H1 (cell line): ENCODE measurements at regions not wholly inside any gene's neighbourhood (a gene's known extent, or its start where the extent isn't known, plus 50 kb on each side); places are given as distances from the start of the nearest gene placed in this dataset.

ENCODE experiments used
- CTCF ChIA-PET: fragments of 300-600 bp; sonication (Branson Sonifier 250); formaldehyde crosslinking; loops from one replicate; lab custom pipeline; 2021; ENCODE audit not compliant: partially characterized antibody; lab: Charles Lee
- POLR2A ChIA-PET: fragments of 300-600 bp; sonication (Branson Sonifier 250); formaldehyde crosslinking; loops from one replicate; lab custom pipeline; 2021; ENCODE audit warnings: inconsistent platforms; ENCODE audit not compliant: partially characterized antibody; lab: Charles Lee
- DNase-seq, 2 experiments: peaks; one replicate each; pipeline versions ENCODE4 v3.0.0 to v3.0.0-alpha.2; 2010 to 2022; ENCODE audit warnings: low spot score in 2 of 2, low read depth in 1 of 2, mixed read lengths in 1 of 2
- FAIRE-seq: peaks from 2 replicates; lab custom pipeline; 2011; peaks lifted over from hg19 to GRCh38; lab: Jason Lieb, UNC
- H2AFZ ChIP-seq: 2 replicates; pipeline ENCODE4 v1.8.1; 2012; ENCODE audit warnings: low read length, inconsistent platforms
- H2AK5ac ChIP-seq: 2 replicates; pipeline ENCODE4 v1.6.1; 2013; ENCODE audit warnings: low read depth, low read length
- H2BK120ac ChIP-seq: replicated peaks from 2 replicates; pipeline ENCODE3; 2013; ENCODE audit warnings: low read depth, low read length, inconsistent platforms
- H2BK12ac ChIP-seq: 2 replicates; pipeline ENCODE4 v1.6.1; 2013; ENCODE audit warnings: low read depth, low read length
- H2BK15ac ChIP-seq: 2 replicates; pipeline ENCODE4 v1.6.1; 2013; ENCODE audit warnings: low read length
- H2BK20ac ChIP-seq: 2 replicates; pipeline ENCODE4 v1.6.1; 2013; ENCODE audit warnings: low read length
- H2BK5ac ChIP-seq: 2 replicates; pipeline ENCODE4 v1.6.1; 2013; ENCODE audit warnings: low read depth, low read length
- H3K14ac ChIP-seq: 2 replicates; pipeline ENCODE4 v1.6.1; 2013; ENCODE audit warnings: inconsistent platforms; ENCODE audit not compliant: insufficient read length
- H3K18ac ChIP-seq: 2 replicates; pipeline ENCODE4 v1.6.1; 2013; ENCODE audit warnings: low read length; ENCODE audit errors: extremely low read depth
- H3K23ac ChIP-seq: 2 replicates; pipeline ENCODE4 v1.6.1; 2013; ENCODE audit warnings: inconsistent platforms; ENCODE audit not compliant: insufficient read length
- H3K23me2 ChIP-seq: 2 replicates; pipeline ENCODE4 v1.6.1; 2013; ENCODE audit warnings: low read depth, low read length
- H3K27ac ChIP-seq: 2 replicates; pipeline ENCODE4 v1.6.1; 2011; ENCODE audit warnings: low read depth, low read length, inconsistent platforms
- H3K27me3 ChIP-seq, 4 experiments: replicated peaks in 1 of 4; 1 replicate in 1 of 4; 2 replicates in 3 of 4; pipeline versions ENCODE4 v1.6.1 to v1.8.1; 2011 to 2013; ENCODE audit warnings: low read length in 3 of 4, mild to moderate bottlenecking in 3 of 4, inconsistent platforms in 2 of 4, mixed read lengths in 2 of 4, moderate library complexity in 1 of 4; ENCODE audit not compliant: control insufficient read depth in 3 of 4, insufficient read depth in 3 of 4; ENCODE audit errors: extremely low read depth in 1 of 4
- H3K36me3 ChIP-seq, 4 experiments: 2 replicates each; pipeline versions ENCODE4 v1.6.1 to v1.8.1; 2011 to 2013; ENCODE audit warnings: mild to moderate bottlenecking in 4 of 4, low read length in 3 of 4, moderate library complexity in 2 of 4, control low read depth in 1 of 4, inconsistent platforms in 1 of 4; ENCODE audit not compliant: insufficient read depth in 4 of 4, control insufficient read depth in 2 of 4
- H3K4ac ChIP-seq: replicated peaks from 2 replicates; pipeline ENCODE3; 2013; ENCODE audit warnings: low read length, low read depth, mixed read lengths, inconsistent platforms; ENCODE audit not compliant: insufficient read length
- H3K4me1 ChIP-seq, 4 experiments: replicated peaks in 1 of 4; 1 replicate in 1 of 4; 2 replicates in 3 of 4; pipeline versions ENCODE4 v1.6.1 to v1.8.1; 2011 to 2013; ENCODE audit warnings: low read length in 3 of 4, inconsistent platforms in 2 of 4, mixed read lengths in 1 of 4; ENCODE audit not compliant: insufficient read depth in 4 of 4, control insufficient read depth in 3 of 4
- H3K4me2 ChIP-seq, 2 experiments: 2 replicates each; pipeline versions ENCODE4 v1.6.1 to v1.8.1; 2011 to 2013; ENCODE audit warnings: low read depth in 2 of 2, low read length in 2 of 2, control low read depth in 1 of 2, inconsistent platforms in 1 of 2, mild to moderate bottlenecking in 1 of 2; ENCODE audit not compliant: insufficient read depth in 1 of 2
- H3K4me3 ChIP-seq, 4 experiments: fragments of 200-600, 300-600 bp in 1 of 4; sonication (generic), shearing (Covaris generic), sonication (Bioruptor Twin) in 1 of 4; 2 replicates each; pipeline versions ENCODE4 v1.5.1 to v1.8.1; 2011 to 2016; ENCODE audit warnings: low read length in 4 of 4, low read depth in 3 of 4, control low read depth in 2 of 4, inconsistent platforms in 2 of 4, mild to moderate bottlenecking in 2 of 4, mixed read lengths in 1 of 4, moderate library complexity in 1 of 4; ENCODE audit not compliant: insufficient read depth in 2 of 4; ENCODE audit errors: extremely low read depth in 1 of 4
- H3K56ac ChIP-seq: replicated peaks from 2 replicates; pipeline ENCODE3; 2013; ENCODE audit warnings: low read depth, mild to moderate bottlenecking, mixed read lengths, low read length, inconsistent platforms; ENCODE audit not compliant: insufficient read length
- H3K79me1 ChIP-seq: 2 replicates; pipeline ENCODE4 v1.6.1; 2013; ENCODE audit warnings: low read depth, low read length, control low read depth
- H3K79me2 ChIP-seq, 2 experiments: 2 replicates each; pipeline versions ENCODE4 v1.6.1 to v1.8.1; 2012 to 2013; ENCODE audit warnings: low read length in 2 of 2, mild to moderate bottlenecking in 2 of 2, inconsistent platforms in 1 of 2; ENCODE audit not compliant: insufficient read depth in 2 of 2, control insufficient read depth in 1 of 2
- H3K9ac ChIP-seq, 4 experiments: replicated peaks in 1 of 4; 1 replicate in 1 of 4; 2 replicates in 3 of 4; pipeline versions ENCODE4 v1.6.1 to v1.8.1; 2011 to 2013; ENCODE audit warnings: low read depth in 3 of 4, low read length in 3 of 4, control low read depth in 2 of 4, mild to moderate bottlenecking in 2 of 4, moderate library complexity in 2 of 4, inconsistent platforms in 1 of 4; ENCODE audit errors: extremely low read depth in 1 of 4
- H3K9me3 ChIP-seq, 2 experiments: 2 replicates each; pipeline versions ENCODE4 v1.6.1 to v1.8.1; 2012 to 2013; ENCODE audit warnings: mild to moderate bottlenecking in 2 of 2, moderate library complexity in 2 of 2, control low read depth in 1 of 2, inconsistent platforms in 1 of 2, low read depth in 1 of 2, low read length in 1 of 2, mixed read lengths in 1 of 2; ENCODE audit not compliant: insufficient read depth in 2 of 2
- H4K20me1 ChIP-seq, 2 experiments: replicated peaks in 1 of 2; 2 replicates each; pipeline versions ENCODE3 to v1.8.1; 2011 to 2013; ENCODE audit warnings: inconsistent platforms in 2 of 2, low read length in 2 of 2, mild to moderate bottlenecking in 1 of 2; ENCODE audit not compliant: insufficient read depth in 2 of 2, control insufficient read depth in 1 of 2
- H4K5ac ChIP-seq: 2 replicates; pipeline ENCODE4 v1.6.1; 2013; ENCODE audit warnings: low read length, low read depth, mixed read lengths, inconsistent platforms; ENCODE audit not compliant: insufficient read length
- H4K8ac ChIP-seq: 2 replicates; pipeline ENCODE4 v1.8.0; 2013; ENCODE audit warnings: mild to moderate bottlenecking, moderate library complexity, low read length, inconsistent platforms; ENCODE audit not compliant: insufficient read depth; ENCODE audit errors: extremely low read depth
- H4K91ac ChIP-seq: replicated peaks from 2 replicates; pipeline ENCODE3; 2013; ENCODE audit warnings: low read length, mixed read lengths, inconsistent platforms; ENCODE audit not compliant: insufficient read length
- ATF2 ChIP-seq: IDR thresholded peaks from 2 replicates; pipeline ENCODE4 v1.6.1; 2012; ENCODE audit warnings: low read length, inconsistent platforms
- CHD1 ChIP-seq: IDR thresholded peaks from 2 replicates; pipeline ENCODE4 v1.6.1; 2012; ENCODE audit warnings: low read depth, low read length, improper control_type of control experiment
- CREB1 ChIP-seq: IDR thresholded peaks from 2 replicates; pipeline ENCODE4 v1.6.1; 2012; ENCODE audit warnings: inconsistent platforms
- EZH2 ChIP-seq: fragments of 200-600 bp; sonication (generic); IDR thresholded peaks from 2 replicates; pipeline ENCODE4 v1.7.1; 2012; ENCODE audit warnings: low read depth, mild to moderate bottlenecking, moderate library complexity, low read length, inconsistent platforms; ENCODE audit not compliant: severe bottlenecking
- JUN ChIP-seq: IDR thresholded peaks from 2 replicates; pipeline ENCODE4 v1.6.1; 2011; ENCODE audit warnings: low read depth, mild to moderate bottlenecking, improper control_type of control experiment, low read length
- KDM5A ChIP-seq: fragments of 200-600 bp; IDR thresholded peaks from 2 replicates; pipeline ENCODE4 v1.7.1; 2012; ENCODE audit warnings: mild to moderate bottlenecking, low read length, inconsistent platforms, mixed read lengths
- PHF8 ChIP-seq: fragments of 200-600 bp; sonication (generic); conservative IDR thresholded peaks from 2 replicates; pipeline ENCODE4 v1.7.1; 2012; ENCODE audit warnings: low read depth, mild to moderate bottlenecking, inconsistent platforms, low read length, moderate library complexity
- SIRT6 ChIP-seq: IDR thresholded peaks from one replicate; pipeline ENCODE4 v1.7.1; 2012; ENCODE audit warnings: low read length, inconsistent platforms
- TAF1 ChIP-seq: IDR thresholded peaks from 2 replicates; pipeline ENCODE4 v1.6.1; 2011; ENCODE audit warnings: mild to moderate bottlenecking, low read depth, low read length
- WGBS, 2 experiments: shearing (Covaris generic) in 1 of 2; methylation state at CpG; one replicate each; pipeline versions ENCODE4 v1.1.6 to v1.1.7; 2013 to 2015; ENCODE audit warnings: low lambda C conversion rate in 2 of 2, mixed read lengths in 2 of 2, inconsistent platforms in 1 of 2, low coverage in 1 of 2, missing lambda C conversion rate in 1 of 2; ENCODE audit not compliant: insufficient replicate concordance in 2 of 2, insufficient coverage in 1 of 2, insufficient read length in 1 of 2; ENCODE audit errors: extremely low coverage in 1 of 2, missing lambda C conversion rate in 1 of 2; 5-methylcytosine and 5-hydroxymethylcytosine counted together
- TF ChIP-seq, protein P1 (sequence below): IDR thresholded peaks from 2 replicates; pipeline ENCODE4 v1.6.1; 2012; ENCODE audit warnings: inconsistent platforms
- TF ChIP-seq, protein P2 (sequence below), 3 experiments: IDR thresholded peaks; 1 replicate in 2 of 3; 2 replicates in 1 of 3; pipeline versions ENCODE4 v1.5.1 to v1.6.1; 2011; ENCODE audit warnings: low read length in 3 of 3, mild to moderate bottlenecking in 3 of 3, inconsistent platforms in 2 of 3, low read depth in 1 of 3, moderate library complexity in 1 of 3; ENCODE audit not compliant: insufficient read depth in 1 of 3; ENCODE audit errors: control extremely low read depth in 1 of 3

DNA sequence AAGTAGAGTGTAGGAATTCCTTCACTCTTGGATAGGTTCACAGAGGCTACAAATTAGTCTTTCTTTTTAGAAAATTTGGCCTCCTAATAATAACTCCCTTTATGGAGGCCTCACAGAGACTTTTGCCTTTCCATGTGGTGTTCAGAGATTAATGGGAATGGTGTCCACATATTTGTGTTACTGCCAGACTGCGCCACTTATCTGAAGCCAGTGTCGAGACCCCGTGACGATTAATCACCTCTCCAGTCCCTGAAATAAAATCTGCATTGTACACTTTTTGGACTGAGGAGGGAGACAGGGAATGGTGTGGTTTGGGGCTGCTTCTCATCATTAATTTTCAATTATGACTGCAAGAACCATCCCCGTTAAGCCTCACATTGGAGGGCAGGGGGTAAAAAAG is 980.5 kb downstream of the FLRT2 start:
- Histone ChIP-seq H3K23me2 (no peaks in the 10 kb centered on the region; the same call in 1 of the 2 replicates), H3K18ac (no peak overlapping the region), H3K9me3 (no peaks in the 10 kb centered on the region), H3K14ac (no peak overlapping the region), H3K79me2 (no peaks in the 10 kb centered on the region), H2BK20ac (no peak overlapping the region), H3K27ac (no peak overlapping the region), H3K9ac (no peak overlapping the region), H4K91ac (no peak overlapping the region), H3K36me3 (no peaks in the 10 kb centered on the region), H3K4me2 (no peak overlapping the region), H2BK5ac (no peak overlapping the region)
- no peak for FAIRE-seq
- 98% methylated on average over 5 of the region's 5 CpGs; no CpG with 5 or more reads in 1 of the 2 experiments for WGBS, 2 experiments
- no peak for TF ChIP-seq SIRT6
- TF ChIP-seq JUN, result no peak
- TF ChIP-seq TAF1, result no peak
- no peak for TF ChIP-seq PHF8
- TF ChIP-seq ATF2, result no peak
- TF ChIP-seq, protein P1, sequence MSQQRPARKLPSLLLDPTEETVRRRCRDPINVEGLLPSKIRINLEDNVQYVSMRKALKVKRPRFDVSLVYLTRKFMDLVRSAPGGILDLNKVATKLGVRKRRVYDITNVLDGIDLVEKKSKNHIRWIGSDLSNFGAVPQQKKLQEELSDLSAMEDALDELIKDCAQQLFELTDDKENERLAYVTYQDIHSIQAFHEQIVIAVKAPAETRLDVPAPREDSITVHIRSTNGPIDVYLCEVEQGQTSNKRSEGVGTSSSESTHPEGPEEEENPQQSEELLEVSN, result no peak
- no peak for TF ChIP-seq CHD1
- no peak for TF ChIP-seq EZH2
- TF ChIP-seq, protein P2, sequence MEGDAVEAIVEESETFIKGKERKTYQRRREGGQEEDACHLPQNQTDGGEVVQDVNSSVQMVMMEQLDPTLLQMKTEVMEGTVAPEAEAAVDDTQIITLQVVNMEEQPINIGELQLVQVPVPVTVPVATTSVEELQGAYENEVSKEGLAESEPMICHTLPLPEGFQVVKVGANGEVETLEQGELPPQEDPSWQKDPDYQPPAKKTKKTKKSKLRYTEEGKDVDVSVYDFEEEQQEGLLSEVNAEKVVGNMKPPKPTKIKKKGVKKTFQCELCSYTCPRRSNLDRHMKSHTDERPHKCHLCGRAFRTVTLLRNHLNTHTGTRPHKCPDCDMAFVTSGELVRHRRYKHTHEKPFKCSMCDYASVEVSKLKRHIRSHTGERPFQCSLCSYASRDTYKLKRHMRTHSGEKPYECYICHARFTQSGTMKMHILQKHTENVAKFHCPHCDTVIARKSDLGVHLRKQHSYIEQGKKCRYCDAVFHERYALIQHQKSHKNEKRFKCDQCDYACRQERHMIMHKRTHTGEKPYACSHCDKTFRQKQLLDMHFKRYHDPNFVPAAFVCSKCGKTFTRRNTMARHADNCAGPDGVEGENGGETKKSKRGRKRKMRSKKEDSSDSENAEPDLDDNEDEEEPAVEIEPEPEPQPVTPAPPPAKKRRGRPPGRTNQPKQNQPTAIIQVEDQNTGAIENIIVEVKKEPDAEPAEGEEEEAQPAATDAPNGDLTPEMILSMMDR (IDR thresholded peaks at IDR 0.05; ENCODE audit: control extremely low read depth in 1 of 3, insufficient read depth in 1 of 3, low read depth in 1 of 3, low read length in 3 of 3), result no peak
- TF ChIP-seq KDM5A, result no peak
- TF ChIP-seq CREB1, result no peak
- TF ChIP-seq, all 59 proteins: peak for 0
- Histone ChIP-seq H3K23ac (no peak overlapping the region), H3K4me3 (no peak overlapping the region), H3K4ac (no peak overlapping the region), H2AK5ac (no peak overlapping the region), H3K56ac (no peak overlapping the region), H2AFZ (no peak overlapping the region), H2BK15ac (no peak overlapping the region), H2BK120ac (no peak overlapping the region), H4K8ac (no peak overlapping the region), H3K79me1 (no peaks in the 10 kb centered on the region), H4K5ac (no peak overlapping the region), H3K27me3 (no peaks in the 10 kb centered on the region), H4K20me1 (no peaks in the 10 kb centered on the region), H3K4me1 (no peaks in the 10 kb centered on the region), H2BK12ac (no peak overlapping the region)
- ChIA-PET POLR2A (no interaction called here), CTCF (no interaction called here)
- DNase-seq, result no peak
